ENCODE measurements at regions not wholly inside any gene's neighbourhood (a gene's known extent, or its start where the extent isn't known, plus 50 kb on each side); places are given as distances from the start of the nearest gene placed in this dataset.
"Not testable (repeated sequence)": the region's sequence is repeated elsewhere in the genome, so short reads cannot be mapped to it uniquely, and the experiment has no call there.

DNA sequence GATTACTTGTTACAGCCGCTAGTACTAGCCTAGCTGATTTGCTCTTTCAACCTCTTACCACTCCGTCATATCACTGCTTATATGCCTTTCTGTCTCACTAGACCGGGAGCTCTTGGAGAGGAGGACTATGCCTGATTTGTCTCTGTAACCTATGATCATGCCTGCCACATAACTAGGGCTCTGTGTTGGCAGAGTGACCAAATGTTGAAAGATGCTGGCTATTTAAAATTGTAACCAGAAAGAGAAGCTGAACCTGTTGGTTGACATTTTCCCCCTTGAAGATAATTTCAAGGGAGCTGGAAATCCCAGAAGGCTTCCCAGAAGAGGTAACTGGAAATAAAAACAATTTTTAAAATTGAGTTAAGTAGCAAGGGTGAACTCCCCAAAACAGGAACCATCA, 124.1 kb upstream of the MYCN start:
- Mint-ChIP-seq H3K36me3 (ENCODE audit: low read depth) (no peaks in the 10 kb centered on the region), H3K27me3 (ENCODE audit: low read depth) (peaks cover 18% of the 10 kb centered on the region), H3K4me1 (ENCODE audit: low read depth) (no peaks in the 10 kb centered on the region), H3K4me3 (no peak overlapping the region), H3K27ac (no peak overlapping the region), H3K9me3 (ENCODE audit: insufficient read depth) (no peaks in the 10 kb centered on the region)
- DNase-seq (no peak), ATAC-seq (no peak)
- ChIA-PET CTCF (no interaction called here), POLR2A (no interaction called here)

DNA sequence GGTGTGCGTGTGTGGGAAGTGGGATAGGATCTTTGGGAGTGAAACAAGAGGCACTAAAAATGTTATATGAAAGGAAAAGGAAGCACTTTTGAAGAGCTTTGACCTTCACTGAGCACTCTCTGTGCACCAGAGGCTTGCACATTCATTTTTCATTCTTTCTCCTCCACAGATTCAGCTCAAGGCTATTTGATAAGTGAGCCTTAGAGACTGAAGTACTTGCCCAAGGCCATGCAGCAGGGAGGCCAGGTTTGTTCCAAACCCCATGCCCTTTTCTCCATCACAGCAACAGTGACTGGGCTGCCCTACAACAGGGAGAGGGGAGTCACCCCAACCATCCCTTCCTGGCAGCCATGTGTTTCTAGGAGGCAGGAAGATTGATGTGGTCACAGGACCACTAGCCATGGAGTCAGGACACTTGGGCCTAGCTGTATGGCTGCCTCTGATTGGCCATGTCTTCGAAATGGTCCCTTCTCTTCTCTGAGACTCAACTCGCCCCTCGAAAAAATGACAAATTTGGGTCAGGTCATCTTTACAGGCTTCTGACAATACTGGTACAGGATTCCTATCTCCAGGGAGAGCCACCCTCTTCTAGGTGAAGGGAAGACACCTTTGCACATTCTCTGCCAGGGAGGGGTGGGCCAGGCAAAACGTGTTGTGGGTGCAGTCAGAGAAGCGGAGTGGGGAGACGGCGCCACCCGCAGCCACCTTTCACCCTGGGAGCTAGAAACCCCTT, 123.5 kb upstream of the MYCN start:
- H3K4me1 Mint-ChIP-seq (ENCODE audit: low read depth): no peaks in the 10 kb centered on the region
- ATAC-seq (no peak), DNase-seq (no peak)
- H3K27me3 Mint-ChIP-seq (ENCODE audit: low read depth): peaks cover 18% of the 10 kb centered on the region
- no peak overlapping the region for H3K4me3 Mint-ChIP-seq
- POLR2A ChIA-PET: no interaction called here
- no peaks in the 10 kb centered on the region for H3K36me3 Mint-ChIP-seq (ENCODE audit: low read depth)
- H3K27ac Mint-ChIP-seq: no peak overlapping the region
- CTCF ChIA-PET: no interaction called here
- no peaks in the 10 kb centered on the region for H3K9me3 Mint-ChIP-seq (ENCODE audit: insufficient read depth)

DNA sequence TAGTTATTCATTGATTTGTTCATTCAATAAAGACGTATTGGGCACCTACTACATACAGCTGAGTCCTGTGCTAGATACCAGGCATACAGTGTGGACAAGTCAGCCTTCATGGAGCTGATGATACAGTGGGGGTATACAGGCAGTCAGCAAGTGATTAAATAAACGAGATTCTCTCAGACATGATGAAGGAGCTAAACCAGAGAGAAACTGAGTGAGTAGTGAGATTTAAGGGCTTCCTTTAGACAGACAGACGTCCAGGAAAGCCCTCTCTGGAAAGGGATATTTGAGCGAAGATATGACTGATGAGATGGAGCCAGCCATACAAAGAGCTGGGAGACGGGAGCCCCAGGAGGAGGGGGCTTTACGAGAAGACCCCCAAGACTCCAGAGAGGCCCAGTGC, 122.6 kb upstream of the MYCN start:
- no peak for ATAC-seq
- H3K4me3 Mint-ChIP-seq: no peak overlapping the region
- no peaks in the 10 kb centered on the region for H3K36me3 Mint-ChIP-seq (ENCODE audit: low read depth)
- no peaks in the 10 kb centered on the region for H3K9me3 Mint-ChIP-seq (ENCODE audit: insufficient read depth)
- CTCF ChIA-PET: no interaction called here
- H3K4me1 Mint-ChIP-seq (ENCODE audit: low read depth): no peaks in the 10 kb centered on the region
- H3K27me3 Mint-ChIP-seq (ENCODE audit: low read depth): peaks cover 18% of the 10 kb centered on the region
- POLR2A ChIA-PET: interaction anchor here (1.0 kb wide), 1 partner anchor 9 kb away, joined by 3 read pairs; no protein-coding TSS in a partner anchor
- no peak for DNase-seq
- no peak overlapping the region for H3K27ac Mint-ChIP-seq

GRCh38 chr2:15818318-15818753, 122.0 kb upstream of the MYCN start:
- Mint-ChIP-seq H3K9me3 (ENCODE audit: insufficient read depth) (no peaks in the 10 kb centered on the region), H3K36me3 (ENCODE audit: low read depth) (no peaks in the 10 kb centered on the region), H3K4me1 (ENCODE audit: low read depth) (no peaks in the 10 kb centered on the region), H3K4me3 (no peak overlapping the region), H3K27ac (no peak overlapping the region), H3K27me3 (ENCODE audit: low read depth) (peaks cover 18% of the 10 kb centered on the region)
- DNase-seq: no peak
- POLR2A ChIA-PET: interaction anchor here (1.0 kb wide), 1 partner anchor 8 kb away, joined by 3 read pairs; no protein-coding TSS in a partner anchor
- no peak for ATAC-seq
- CTCF ChIA-PET: no interaction called here

DNA sequence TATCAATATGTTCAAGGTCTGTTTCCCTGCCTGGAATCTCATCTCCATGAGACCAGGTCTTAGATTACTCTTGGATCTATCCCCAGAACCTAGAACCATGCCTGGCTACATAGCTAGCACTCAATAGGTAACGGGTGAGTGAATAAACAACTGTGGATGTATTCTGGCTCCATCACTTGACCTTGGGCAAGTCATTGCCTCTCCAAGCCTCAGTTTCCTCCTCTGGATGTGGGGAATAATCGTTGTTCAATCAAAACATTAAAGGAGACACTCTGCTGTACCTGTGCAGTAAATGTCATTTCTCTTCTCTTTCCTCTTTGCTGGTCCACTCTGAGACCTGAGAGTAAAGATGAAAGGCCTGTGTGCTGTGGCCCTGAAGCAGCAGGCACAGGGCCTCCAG, 121.5 kb upstream of the MYCN start:
- Mint-ChIP-seq H3K4me3 (no peak overlapping the region), H3K4me1 (ENCODE audit: low read depth) (no peaks in the 10 kb centered on the region), H3K36me3 (ENCODE audit: low read depth) (no peaks in the 10 kb centered on the region), H3K27ac (no peak overlapping the region), H3K27me3 (ENCODE audit: low read depth) (peaks cover 18% of the 10 kb centered on the region), H3K9me3 (ENCODE audit: insufficient read depth) (no peaks in the 10 kb centered on the region)
- ChIA-PET CTCF (no interaction called here), POLR2A (no interaction called here)
- ATAC-seq (no peak), DNase-seq (no peak)

DNA sequence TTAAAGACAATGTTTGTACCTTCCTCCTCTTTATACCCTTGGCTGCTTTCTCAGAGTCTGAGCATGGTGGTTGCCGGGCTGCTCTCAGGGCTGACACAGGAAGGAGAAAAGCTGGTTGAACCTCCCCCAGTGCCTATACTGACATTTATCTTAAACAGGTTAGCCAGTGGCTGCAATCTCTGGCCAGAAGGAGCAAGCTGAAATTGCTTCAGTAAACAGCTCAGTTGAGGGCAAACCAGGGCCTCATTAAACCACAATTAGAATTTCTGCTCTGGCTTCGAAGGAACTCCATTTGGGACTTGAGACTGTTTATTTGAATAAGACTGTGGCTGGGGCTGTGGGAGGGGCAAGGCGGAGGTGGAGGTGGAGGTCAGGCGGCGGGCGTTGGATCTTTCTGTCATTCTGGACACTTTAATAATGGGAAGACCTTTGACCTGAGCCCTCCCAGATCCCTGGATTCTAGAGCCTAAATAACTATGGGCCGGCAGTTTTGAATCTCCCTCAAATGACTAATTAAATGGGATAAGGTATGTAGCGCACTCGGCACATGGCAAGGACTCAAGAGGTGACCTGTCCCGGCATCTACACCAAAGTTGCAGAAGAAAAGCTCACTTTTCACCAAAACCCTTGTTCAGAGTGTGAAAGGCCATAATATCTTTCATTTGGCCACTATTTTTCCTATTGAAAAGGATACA, 120.6 kb upstream of the MYCN start:
- H3K4me1 Mint-ChIP-seq (ENCODE audit: low read depth): no peaks in the 10 kb centered on the region
- peaks cover 18% of the 10 kb centered on the region for H3K27me3 Mint-ChIP-seq (ENCODE audit: low read depth)
- ChIA-PET CTCF (no interaction called here), POLR2A (no interaction called here)
- H3K36me3 Mint-ChIP-seq (ENCODE audit: low read depth): no peaks in the 10 kb centered on the region
- ATAC-seq: no peak
- no peak for DNase-seq
- H3K4me3 Mint-ChIP-seq: no peak overlapping the region
- no peak overlapping the region for H3K27ac Mint-ChIP-seq
- H3K9me3 Mint-ChIP-seq (ENCODE audit: insufficient read depth): no peaks in the 10 kb centered on the region

DNA sequence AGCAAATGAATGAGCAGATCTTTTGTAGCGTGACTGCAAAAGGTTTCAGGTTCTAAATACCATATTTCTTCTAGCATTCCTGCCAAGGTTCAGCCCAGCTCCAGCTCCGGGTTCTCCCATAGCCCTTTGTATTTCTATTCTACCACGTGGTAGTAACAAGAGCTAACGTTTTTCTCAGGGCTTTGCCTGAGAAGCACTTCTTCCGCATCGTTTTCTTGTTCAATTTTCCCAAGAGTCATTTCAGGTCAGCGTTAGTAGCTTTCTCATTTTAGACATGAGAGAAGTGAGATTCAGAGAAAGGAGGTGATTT, 120.1 kb upstream of the MYCN start:
- CTCF ChIA-PET: no interaction called here
- peaks cover 18% of the 10 kb centered on the region for H3K27me3 Mint-ChIP-seq (ENCODE audit: low read depth)
- H3K27ac Mint-ChIP-seq: no peak overlapping the region
- POLR2A ChIA-PET: no interaction called here
- ATAC-seq (no peak), DNase-seq (no peak)
- no peaks in the 10 kb centered on the region for H3K36me3 Mint-ChIP-seq (ENCODE audit: low read depth)
- no peak overlapping the region for H3K4me3 Mint-ChIP-seq
- no peaks in the 10 kb centered on the region for H3K9me3 Mint-ChIP-seq (ENCODE audit: insufficient read depth)
- no peaks in the 10 kb centered on the region for H3K4me1 Mint-ChIP-seq (ENCODE audit: low read depth)

- ATAC-seq (no peak), DNase-seq (no peak)
- Mint-ChIP-seq H3K27ac (no peak overlapping the region), H3K4me1 (ENCODE audit: low read depth) (no peaks in the 10 kb centered on the region), H3K27me3 (ENCODE audit: low read depth) (peaks cover 18% of the 10 kb centered on the region), H3K36me3 (ENCODE audit: low read depth) (no peaks in the 10 kb centered on the region), H3K9me3 (ENCODE audit: insufficient read depth) (no peaks in the 10 kb centered on the region), H3K4me3 (no peak overlapping the region)
- CTCF ChIA-PET: no interaction called here
- POLR2A ChIA-PET: no interaction called here
These were observed 119.4 kb upstream of the MYCN start for GRCh38 chr2:15820927-15821326.

GRCh38 chr2:15822151-15823044, 118.0 kb upstream of the MYCN start:
- ChIA-PET POLR2A (no interaction called here), CTCF (interaction anchor here (0.7 kb wide), 1 partner anchor 52 kb away, joined by 3 read pairs; no protein-coding TSS in a partner anchor)
- Mint-ChIP-seq H3K27me3 (ENCODE audit: low read depth) (peaks cover 10% of the 10 kb centered on the region), H3K4me3 (no peak overlapping the region), H3K36me3 (ENCODE audit: low read depth) (no peaks in the 10 kb centered on the region), H3K27ac (no peak overlapping the region), H3K4me1 (ENCODE audit: low read depth) (no peaks in the 10 kb centered on the region), H3K9me3 (ENCODE audit: insufficient read depth) (no peaks in the 10 kb centered on the region)
- no peak for ATAC-seq
- DNase-seq: no peak

DNA sequence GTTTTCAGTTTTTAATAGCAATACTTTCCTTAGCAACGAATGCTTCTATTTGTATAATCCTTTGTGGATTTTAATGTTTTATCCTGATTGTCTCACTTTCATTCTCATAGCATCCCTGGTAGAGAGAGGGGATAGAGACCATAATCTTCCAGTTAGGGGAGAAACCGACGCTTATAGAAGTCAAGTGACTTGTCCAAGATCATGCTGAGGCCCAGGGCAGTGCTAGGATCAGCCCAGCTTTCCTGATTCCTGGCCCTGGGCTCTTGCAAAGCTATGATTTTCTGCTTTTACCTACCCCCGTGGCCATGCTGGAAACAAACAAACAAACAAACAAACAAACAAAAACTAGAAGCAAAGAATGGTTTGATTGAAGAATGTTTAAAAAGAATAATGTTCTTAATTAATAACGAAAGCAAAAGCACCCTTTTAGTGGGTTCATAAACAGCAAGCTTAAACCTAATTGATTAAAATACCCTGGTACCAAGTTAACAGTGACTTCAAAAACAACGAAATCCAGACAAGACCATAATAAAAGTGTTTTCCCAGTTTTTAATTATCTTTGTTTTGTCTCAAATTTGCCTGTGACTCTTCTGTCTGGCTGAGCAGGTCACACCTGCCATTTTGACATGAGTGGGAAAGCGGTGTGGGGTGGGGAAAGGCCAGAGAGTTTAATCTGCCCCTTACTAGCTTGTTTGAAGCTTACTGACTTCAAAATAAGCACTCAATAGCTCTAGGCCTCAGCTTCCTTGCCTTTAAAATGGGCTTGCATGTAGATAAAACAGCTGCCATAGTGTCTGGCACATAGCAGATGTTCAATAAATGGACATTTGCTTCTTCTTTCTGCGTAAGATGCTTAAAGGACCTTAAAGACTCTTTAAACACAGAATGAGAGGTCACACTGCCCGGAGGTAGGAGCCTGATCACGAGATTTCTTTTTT, 116.6 kb upstream of the MYCN start:
- no peaks in the 10 kb centered on the region for H3K36me3 Mint-ChIP-seq (ENCODE audit: low read depth)
- ATAC-seq (no peak), DNase-seq (no peak)
- CTCF ChIA-PET: no interaction called here
- no peak overlapping the region for H3K27ac Mint-ChIP-seq
- H3K4me3 Mint-ChIP-seq: no peak overlapping the region
- H3K4me1 Mint-ChIP-seq (ENCODE audit: low read depth): no peaks in the 10 kb centered on the region
- POLR2A ChIA-PET: no interaction called here
- H3K27me3 Mint-ChIP-seq (ENCODE audit: low read depth): peaks cover 5% of the 10 kb centered on the region
- H3K9me3 Mint-ChIP-seq (ENCODE audit: insufficient read depth): no peaks in the 10 kb centered on the region

- H3K4me1 Mint-ChIP-seq (ENCODE audit: low read depth); CTCF ChIA-PET; H3K9me3 Mint-ChIP-seq (ENCODE audit: insufficient read depth); DNase-seq; ATAC-seq; H3K4me3 Mint-ChIP-seq; POLR2A ChIA-PET; H3K27me3 Mint-ChIP-seq (ENCODE audit: low read depth); H3K27ac Mint-ChIP-seq; H3K36me3 Mint-ChIP-seq (ENCODE audit: low read depth): not testable (repeated sequence)
These were observed 115.9 kb upstream of the MYCN start for GRCh38 chr2:15824467-15824866.
